Activated CD8-positive, alpha-beta T cell treated with anti-CD3 and anti-CD28 coated beads, Interleukin-2, amount 10 ng/mL, durations not matched to agents 7 days and 5 days (primary cell): ENCODE measurements at regions not wholly inside any gene's neighbourhood (a gene's known extent, or its start where the extent isn't known, plus 50 kb on each side); places are given as distances from the start of the nearest gene placed in this dataset.

Experiments
- ATAC-seq: fragments of 150-1000 bp; cut with Tn5 transposase; one replicate; pipeline ENCODE4 v1.10.0; 2021; ENCODE audit warnings: moderate library complexity
- CTCF ChIA-PET: fragments of 350-600 bp; sonication (Branson Sonifier 250); formaldehyde crosslinking; loops from one replicate; lab custom pipeline; 2021; ENCODE audit warnings: antibody characterized with exemption; lab: Charles Lee
- POLR2A ChIA-PET: fragments of 350-600 bp; sonication (Branson Sonifier 250); formaldehyde crosslinking; loops from one replicate; lab custom pipeline; 2021; ENCODE audit warnings: antibody characterized with exemption; lab: Charles Lee
- DNase-seq: peaks from one replicate; pipeline ENCODE4 v3.0.0-alpha.2; 2020
- H3K27ac Mint-ChIP-seq: one replicate; pipeline ENCODE4 v1.8.0; 2021; ENCODE audit warnings: mild to moderate bottlenecking, mixed read lengths
- H3K27me3 Mint-ChIP-seq: one replicate; pipeline ENCODE4 v1.8.0; 2021; ENCODE audit warnings: low read depth, mixed read lengths
- H3K36me3 Mint-ChIP-seq: one replicate; pipeline ENCODE4 v1.8.0; 2021; ENCODE audit warnings: low read depth, mixed read lengths
- H3K4me1 Mint-ChIP-seq: one replicate; pipeline ENCODE4 v1.8.0; 2021; ENCODE audit warnings: low read depth, mixed read lengths
- H3K4me3 Mint-ChIP-seq: one replicate; pipeline ENCODE4 v1.8.0; 2021; ENCODE audit warnings: mild to moderate bottlenecking, mixed read lengths
- H3K9me3 Mint-ChIP-seq: one replicate; pipeline ENCODE4 v1.8.0; 2022; ENCODE audit warnings: mixed read lengths; ENCODE audit not compliant: insufficient read depth

DNA sequence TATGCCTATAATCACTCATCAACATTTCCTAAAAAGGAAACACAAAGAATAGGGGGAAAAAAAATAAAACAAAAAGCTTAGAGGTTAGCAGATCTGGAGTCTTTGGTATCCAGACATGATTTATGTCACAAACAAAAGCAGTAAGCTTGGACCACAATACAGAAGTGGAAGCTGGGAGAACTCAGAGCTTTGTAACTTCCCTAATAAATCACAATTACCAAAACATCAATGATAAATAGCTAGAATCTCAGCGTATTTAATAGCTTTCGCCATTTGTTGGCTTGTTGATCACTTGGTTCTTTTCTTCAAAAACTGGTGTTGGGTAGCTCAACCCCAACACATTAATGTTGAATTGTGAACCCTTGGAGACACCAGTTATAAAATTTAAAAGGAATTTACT is 392.5 kb downstream of the IRS1 start:
- DNase-seq (no peak), ATAC-seq (no peak)
- Mint-ChIP-seq H3K9me3 (no peaks in the 10 kb centered on the region), H3K27ac (no peak overlapping the region), H3K4me1 (no peaks in the 10 kb centered on the region), H3K4me3 (no peak overlapping the region), H3K36me3 (no peaks in the 10 kb centered on the region), H3K27me3 (peaks cover 3% of the 10 kb centered on the region)
- CTCF ChIA-PET: no interaction called here
- POLR2A ChIA-PET: no interaction called here

DNA sequence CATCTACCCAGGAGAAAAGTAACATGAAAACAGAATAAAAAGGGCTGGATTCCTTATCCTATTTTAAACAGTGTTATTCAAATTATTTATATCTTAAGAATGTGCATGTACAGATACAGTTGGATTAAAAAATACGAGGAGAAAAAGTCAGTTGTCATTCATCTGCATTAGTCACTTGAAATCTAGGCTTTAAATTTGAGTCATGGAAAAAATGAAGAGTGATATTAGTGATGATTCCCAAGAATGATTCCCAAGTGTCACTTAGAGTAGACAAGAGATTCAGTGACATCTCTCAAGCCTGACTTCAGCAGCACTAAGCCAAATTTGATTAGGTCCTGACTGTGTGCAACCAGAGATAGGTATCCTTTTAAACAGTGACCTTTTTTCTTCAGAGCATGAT is 394.2 kb downstream of the IRS1 start:
- Mint-ChIP-seq H3K27ac (no peak overlapping the region), H3K36me3 (no peaks in the 10 kb centered on the region), H3K4me3 (no peak overlapping the region), H3K27me3 (peaks cover 7% of the 10 kb centered on the region), H3K4me1 (no peaks in the 10 kb centered on the region), H3K9me3 (no peaks in the 10 kb centered on the region)
- DNase-seq (no peak), ATAC-seq (no peak)
- POLR2A ChIA-PET: no interaction called here
- CTCF ChIA-PET: no interaction called here

DNA sequence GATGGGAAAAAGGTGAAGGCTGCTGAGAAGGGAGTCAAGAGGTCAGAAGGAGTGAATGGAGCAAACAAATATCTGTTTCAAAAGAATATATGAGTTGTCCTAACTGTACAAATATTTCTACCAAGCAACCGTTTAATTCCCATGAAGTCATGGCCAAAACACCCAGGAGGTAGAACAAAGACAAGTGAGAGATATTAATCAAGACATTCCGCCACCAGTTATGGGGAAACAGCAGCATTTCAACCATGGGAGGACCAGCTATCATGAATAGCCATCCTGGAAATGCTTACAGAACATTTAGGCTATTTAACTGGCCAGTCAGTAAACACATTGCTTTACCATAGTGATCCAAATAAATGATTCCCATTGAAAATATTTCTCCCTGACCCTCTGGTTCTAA is 396.3 kb downstream of the IRS1 start:
- H3K4me1 Mint-ChIP-seq: no peaks in the 10 kb centered on the region
- DNase-seq (no peak), ATAC-seq (no peak)
- H3K4me3 Mint-ChIP-seq: no peak overlapping the region
- H3K36me3 Mint-ChIP-seq: no peaks in the 10 kb centered on the region
- no peak overlapping the region for H3K27ac Mint-ChIP-seq
- no peaks in the 10 kb centered on the region for H3K9me3 Mint-ChIP-seq
- H3K27me3 Mint-ChIP-seq: peaks cover 9% of the 10 kb centered on the region
- ChIA-PET CTCF (no interaction called here), POLR2A (no interaction called here)

DNA sequence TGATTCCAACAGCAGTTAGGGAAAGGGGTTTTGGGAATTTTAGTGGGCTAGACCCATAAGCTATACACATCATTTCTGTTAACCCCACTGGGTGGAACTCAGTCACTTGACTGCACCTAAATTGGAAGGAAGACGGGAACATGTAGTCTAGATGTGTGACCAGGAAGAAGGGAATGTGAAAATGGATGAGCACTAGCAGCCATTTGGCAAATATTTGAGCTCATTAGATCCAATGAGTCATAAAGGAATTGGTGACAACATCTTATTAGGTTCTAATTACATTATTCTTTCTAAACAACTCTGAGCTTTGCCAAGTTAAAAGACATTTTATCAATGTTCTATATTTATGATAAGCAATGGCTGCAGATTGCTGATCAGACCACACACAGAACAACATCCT is 400.6 kb downstream of the IRS1 start:
- Mint-ChIP-seq H3K4me1 (no peaks in the 10 kb centered on the region), H3K27me3 (peaks cover 6% of the 10 kb centered on the region), H3K9me3 (no peaks in the 10 kb centered on the region), H3K27ac (no peak overlapping the region), H3K4me3 (no peak overlapping the region), H3K36me3 (no peaks in the 10 kb centered on the region)
- POLR2A ChIA-PET: no interaction called here
- CTCF ChIA-PET: no interaction called here
- DNase-seq (no peak), ATAC-seq (no peak)

DNA sequence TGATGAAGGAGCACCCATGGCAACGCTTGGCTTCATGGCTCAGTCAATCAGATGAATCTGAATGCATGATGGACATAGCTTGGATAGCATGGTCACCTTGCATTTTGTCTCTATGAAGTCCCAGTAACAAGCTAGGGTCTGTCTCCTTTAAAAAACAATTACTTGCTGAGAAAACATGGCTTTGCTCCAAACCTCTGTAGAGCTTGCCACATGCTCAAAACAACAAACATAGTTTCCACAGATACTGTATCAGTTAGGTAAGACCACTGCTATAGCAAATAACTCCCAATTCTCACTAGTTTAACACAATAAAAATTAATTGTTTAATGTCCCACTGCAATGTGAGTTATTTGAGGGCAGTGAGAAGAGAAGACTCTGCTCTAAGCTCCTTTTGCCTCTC is 401.0 kb downstream of the IRS1 start:
- DNase-seq (no peak), ATAC-seq (no peak)
- Mint-ChIP-seq H3K27me3 (peaks cover 6% of the 10 kb centered on the region), H3K36me3 (no peaks in the 10 kb centered on the region), H3K4me1 (no peaks in the 10 kb centered on the region), H3K27ac (no peak overlapping the region), H3K4me3 (no peak overlapping the region), H3K9me3 (no peaks in the 10 kb centered on the region)
- POLR2A ChIA-PET: no interaction called here
- CTCF ChIA-PET: no interaction called here

DNA sequence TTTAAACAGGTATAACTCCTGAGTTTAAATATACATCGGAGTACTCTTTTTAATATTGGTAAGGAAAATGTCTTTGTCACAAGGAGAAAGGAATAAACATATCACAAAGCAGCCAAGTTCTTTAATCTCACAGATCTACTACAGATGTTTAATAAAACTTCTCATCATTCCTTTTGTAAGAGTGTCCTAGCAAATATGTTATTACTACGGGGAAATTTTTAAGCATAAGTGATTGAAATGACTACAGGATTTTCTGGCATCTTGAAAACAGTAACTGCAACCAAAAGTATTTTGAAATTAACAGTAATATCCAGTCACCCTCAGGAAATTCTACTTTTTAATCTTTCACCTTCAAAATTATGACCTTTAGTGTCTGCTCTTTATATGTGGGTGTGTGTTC is 403.1 kb downstream of the IRS1 start:
- Mint-ChIP-seq H3K9me3 (no peaks in the 10 kb centered on the region), H3K27ac (no peak overlapping the region), H3K4me1 (no peaks in the 10 kb centered on the region), H3K4me3 (no peak overlapping the region), H3K36me3 (no peaks in the 10 kb centered on the region), H3K27me3 (peaks cover 8% of the 10 kb centered on the region)
- DNase-seq (no peak), ATAC-seq (no peak)
- CTCF ChIA-PET: no interaction called here
- POLR2A ChIA-PET: no interaction called here

DNA sequence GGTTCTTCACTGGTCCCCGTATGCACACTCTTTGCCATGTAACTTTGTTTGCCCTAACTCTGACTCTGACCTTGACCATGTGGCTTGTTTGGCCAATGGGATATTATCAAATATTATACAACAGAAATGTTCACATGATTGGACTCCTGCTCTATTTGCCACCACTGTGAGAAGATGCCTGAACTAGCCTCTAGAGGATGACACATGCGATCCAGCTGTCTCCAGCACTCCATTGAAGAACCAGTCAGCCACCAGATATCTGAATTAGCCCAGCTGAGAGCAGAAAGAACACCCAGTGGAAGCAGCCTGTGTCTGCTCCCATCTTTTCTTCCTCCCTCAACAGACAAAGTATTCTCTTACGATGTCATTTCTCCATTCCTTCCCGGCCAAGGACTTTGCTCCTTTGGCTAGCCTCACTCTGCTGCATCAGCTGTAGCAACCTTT is 412.1 kb downstream of the IRS1 start:
- DNase-seq: no peak
- H3K4me3 Mint-ChIP-seq: no peak overlapping the region
- H3K36me3 Mint-ChIP-seq: no peaks in the 10 kb centered on the region
- H3K4me1 Mint-ChIP-seq: no peaks in the 10 kb centered on the region
- ChIA-PET CTCF (no interaction called here), POLR2A (no interaction called here)
- no peaks in the 10 kb centered on the region for H3K9me3 Mint-ChIP-seq
- H3K27me3 Mint-ChIP-seq: peaks cover 4% of the 10 kb centered on the region
- H3K27ac Mint-ChIP-seq: no peak overlapping the region
- no peak for ATAC-seq

DNA sequence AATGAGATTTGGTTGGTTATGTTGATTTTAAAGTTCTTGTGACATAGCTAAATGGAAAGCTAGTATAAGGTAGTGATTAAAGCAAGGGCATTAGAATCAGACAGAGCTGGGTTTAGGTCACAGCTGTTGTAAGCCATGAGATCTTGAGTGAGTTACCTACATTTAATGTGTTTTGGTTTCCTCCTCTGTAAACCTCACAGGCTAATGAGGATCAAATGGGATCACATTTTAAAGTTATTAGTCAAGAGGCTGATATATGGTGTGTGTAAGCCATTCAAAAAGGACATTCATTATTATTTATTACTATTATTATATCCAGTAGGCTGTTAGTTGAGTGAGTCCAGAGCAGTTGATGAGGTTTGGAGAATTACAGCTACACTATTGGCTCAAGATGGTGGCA is 416.2 kb downstream of the IRS1 start:
- Mint-ChIP-seq H3K36me3 (no peaks in the 10 kb centered on the region), H3K27me3 (peaks cover 4% of the 10 kb centered on the region), H3K9me3 (no peaks in the 10 kb centered on the region), H3K27ac (no peak overlapping the region), H3K4me3 (no peak overlapping the region), H3K4me1 (no peaks in the 10 kb centered on the region)
- ChIA-PET POLR2A (no interaction called here), CTCF (no interaction called here)
- ATAC-seq (no peak), DNase-seq (no peak)

DNA sequence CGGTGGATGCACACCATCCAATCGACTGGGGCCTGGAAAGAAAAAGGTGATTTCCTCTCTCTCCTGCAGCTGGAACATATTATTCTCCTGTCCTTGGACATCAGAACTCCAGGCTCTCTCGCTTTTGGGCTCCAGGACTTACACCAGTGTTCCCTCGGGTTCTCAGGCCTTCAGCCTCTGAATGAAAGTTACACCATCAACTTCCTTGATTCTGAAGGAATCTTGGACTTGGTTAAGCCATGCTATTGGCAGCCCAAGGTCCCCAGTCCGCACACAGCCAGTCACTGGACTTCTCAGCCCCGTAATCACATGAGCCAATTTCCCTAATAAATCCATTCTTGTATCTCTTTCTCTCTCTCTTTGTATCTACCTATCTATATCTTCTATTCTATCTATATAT is 418.9 kb downstream of the IRS1 start:
- POLR2A ChIA-PET: no interaction called here
- Mint-ChIP-seq H3K36me3 (no peaks in the 10 kb centered on the region), H3K4me1 (no peaks in the 10 kb centered on the region), H3K4me3 (no peak overlapping the region), H3K27me3 (peaks cover 4% of the 10 kb centered on the region), H3K9me3 (no peaks in the 10 kb centered on the region), H3K27ac (no peak overlapping the region)
- no peak for ATAC-seq
- CTCF ChIA-PET: no interaction called here
- no peak for DNase-seq

DNA sequence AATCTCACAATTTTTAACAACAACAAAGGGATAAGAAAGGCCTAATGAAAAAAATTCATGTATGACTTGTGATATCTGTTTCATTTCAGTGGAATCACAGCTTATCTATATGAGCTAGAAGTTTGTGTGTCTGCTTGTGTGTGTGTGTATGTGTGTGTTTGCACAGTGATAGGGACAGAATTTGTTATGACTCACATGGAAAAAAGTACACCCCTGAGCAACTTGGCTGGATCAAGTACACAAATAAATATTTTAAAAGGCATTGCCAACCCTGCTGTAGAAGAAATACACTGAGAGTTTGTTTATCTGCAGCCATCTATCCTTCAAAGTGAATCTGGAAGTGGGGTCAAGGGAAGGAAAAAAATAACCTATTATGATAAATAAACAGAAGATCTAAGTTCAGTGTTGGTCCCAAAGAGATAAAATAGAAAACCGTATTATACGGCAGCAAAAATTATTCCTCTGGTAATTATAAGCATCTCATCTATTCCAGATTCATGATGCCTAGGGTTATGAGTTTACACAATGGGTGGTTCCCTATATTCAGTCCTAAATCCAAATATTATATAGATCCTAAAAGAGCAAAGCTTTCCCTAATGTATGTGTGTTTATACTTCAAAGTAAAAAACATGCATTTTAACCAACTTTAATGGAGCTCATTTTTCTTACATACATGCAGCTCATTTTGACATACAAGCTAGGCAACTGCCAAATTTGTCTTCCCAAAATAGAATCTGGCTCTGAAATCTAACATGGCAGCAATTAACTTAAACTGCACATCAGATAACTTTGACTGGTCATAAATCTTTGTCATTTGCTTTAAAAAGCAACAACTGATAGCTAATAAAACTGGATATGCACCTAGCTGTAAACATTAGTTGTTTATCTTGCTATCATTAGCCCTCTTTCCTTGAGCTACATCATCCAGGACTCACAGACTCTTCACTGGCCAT is 420.6 kb downstream of the IRS1 start:
- POLR2A ChIA-PET: no interaction called here
- CTCF ChIA-PET: no interaction called here
- Mint-ChIP-seq H3K4me3 (no peak overlapping the region), H3K4me1 (no peaks in the 10 kb centered on the region), H3K27ac (no peak overlapping the region), H3K9me3 (no peaks in the 10 kb centered on the region), H3K27me3 (peaks cover 4% of the 10 kb centered on the region), H3K36me3 (no peaks in the 10 kb centered on the region)
- ATAC-seq: no peak
- no peak for DNase-seq

DNA sequence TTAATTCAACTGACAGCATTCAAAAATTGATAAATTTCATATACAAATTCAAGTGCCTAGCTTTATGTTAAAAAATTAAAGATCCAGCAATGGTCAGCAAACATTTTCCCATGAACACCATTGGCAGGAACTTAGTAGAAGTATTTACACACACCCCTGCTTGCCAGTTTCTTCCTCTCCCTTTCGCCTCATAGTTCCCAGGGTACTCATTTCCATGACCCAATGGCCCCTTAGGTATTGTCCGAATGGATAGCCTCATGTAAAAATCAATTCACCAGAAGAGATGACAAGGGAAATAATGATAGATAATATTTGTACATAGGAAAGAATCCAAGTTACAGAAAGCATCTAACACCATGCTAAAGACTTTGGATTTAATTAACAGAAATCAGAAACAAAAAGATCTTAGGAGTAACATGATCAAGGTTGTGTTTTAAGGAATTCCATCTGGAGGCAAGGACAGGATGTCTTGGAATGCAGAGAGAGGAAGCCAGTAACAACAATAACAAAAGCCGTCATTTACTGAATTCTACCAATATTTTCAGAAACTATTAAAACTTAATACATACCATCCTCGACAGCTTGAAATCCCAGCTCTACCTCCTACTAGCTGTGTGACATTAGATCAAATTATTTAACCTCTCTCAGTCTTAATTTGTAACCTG is 423.0 kb downstream of the IRS1 start:
- H3K4me3 Mint-ChIP-seq: no peak overlapping the region
- CTCF ChIA-PET: no interaction called here
- peaks cover 3% of the 10 kb centered on the region for H3K27me3 Mint-ChIP-seq
- H3K36me3 Mint-ChIP-seq: no peaks in the 10 kb centered on the region
- H3K9me3 Mint-ChIP-seq: no peaks in the 10 kb centered on the region
- ATAC-seq (no peak), DNase-seq (no peak)
- no peaks in the 10 kb centered on the region for H3K4me1 Mint-ChIP-seq
- no peak overlapping the region for H3K27ac Mint-ChIP-seq
- POLR2A ChIA-PET: no interaction called here

DNA sequence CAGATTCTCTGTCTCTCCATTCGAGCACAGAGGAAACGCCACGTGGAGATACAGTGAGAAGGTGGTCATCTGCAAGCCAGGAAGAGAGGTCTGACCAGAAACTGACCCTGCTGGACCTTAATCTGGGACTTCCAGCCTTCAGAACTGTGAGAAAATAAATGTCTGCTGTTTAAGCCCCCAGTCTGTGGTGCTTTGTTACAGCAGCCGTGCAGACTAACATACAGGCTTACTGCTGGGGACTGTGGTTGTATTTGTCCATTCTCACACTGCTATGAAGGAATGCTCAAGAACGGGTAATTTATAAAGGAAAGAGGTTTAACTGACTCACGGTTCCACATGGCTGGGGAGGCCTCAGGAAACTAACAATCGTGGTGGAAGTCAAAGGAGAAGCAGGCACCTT is 432.7 kb downstream of the IRS1 start:
- ChIA-PET POLR2A (no interaction called here), CTCF (no interaction called here)
- no peak overlapping the region for H3K4me3 Mint-ChIP-seq
- H3K27ac Mint-ChIP-seq: no peak overlapping the region
- H3K4me1 Mint-ChIP-seq: no peaks in the 10 kb centered on the region
- ATAC-seq: no peak
- no peak for DNase-seq
- H3K9me3 Mint-ChIP-seq: no peaks in the 10 kb centered on the region
- no peaks in the 10 kb centered on the region for H3K36me3 Mint-ChIP-seq
- no peaks in the 10 kb centered on the region for H3K27me3 Mint-ChIP-seq
